HG02623 (cell line): ENCODE measurements at regions not wholly inside any gene's neighbourhood (a gene's known extent, or its start where the extent isn't known, plus 50 kb on each side); places are given as distances from the start of the nearest gene placed in this dataset.

ENCODE experiments used
- ATAC-seq: cut with Tn5 transposase; IDR thresholded peaks from one replicate; pipeline ENCODE4 v1.9.1; 2021; ENCODE audit warnings: moderate library complexity; ENCODE audit not compliant: unreplicated experiment

GRCh38 chr6:84467296-84467695 is 239.9 kb upstream of the CEP162 start:
- no peak for ATAC-seq

GRCh38 chr6:84466511-84466910 is 239.1 kb upstream of the CEP162 start:
- no peak for ATAC-seq

- ATAC-seq = no peak
These were observed 237.0 kb upstream of the CEP162 start for GRCh38 chr6:84464471-84464870.

GRCh38 chr6:84462698-84463097 is 235.3 kb upstream of the CEP162 start:
- ATAC-seq = no peak

GRCh38 chr6:84461461-84461860 is 234.0 kb upstream of the CEP162 start:
- ATAC-seq = no peak

GRCh38 chr6:84460491-84460890 is 233.0 kb upstream of the CEP162 start:
- no peak for ATAC-seq

GRCh38 chr6:84459401-84459800 is 232.0 kb upstream of the CEP162 start:
- ATAC-seq = no peak

GRCh38 chr6:84458271-84458670 is 230.8 kb upstream of the CEP162 start:
- no peak for ATAC-seq

- ATAC-seq = no peak
These were observed 229.8 kb upstream of the CEP162 start for GRCh38 chr6:84457276-84457675.

- ATAC-seq = no peak
These were observed 229.4 kb upstream of the CEP162 start for GRCh38 chr6:84456803-84457202.

- ATAC-seq = no peak
These were observed 228.1 kb upstream of the CEP162 start for GRCh38 chr6:84455511-84456029.

- ATAC-seq = no peak
These were observed 226.1 kb upstream of the CEP162 start for GRCh38 chr6:84453499-84453898.

GRCh38 chr6:84450018-84450417 is 222.6 kb upstream of the CEP162 start:
- no peak for ATAC-seq

- ATAC-seq = no peak
These were observed 221.8 kb upstream of the CEP162 start for GRCh38 chr6:84449220-84449619.

GRCh38 chr6:84448331-84448730 is 220.9 kb upstream of the CEP162 start:
- no peak for ATAC-seq

GRCh38 chr6:84447651-84448050 is 220.2 kb upstream of the CEP162 start:
- no peak for ATAC-seq

GRCh38 chr6:84445068-84445467 is 217.6 kb upstream of the CEP162 start:
- ATAC-seq = no peak

GRCh38 chr6:84442208-84442607 is 214.8 kb upstream of the CEP162 start:
- no peak for ATAC-seq

GRCh38 chr6:84441456-84441855 is 214.0 kb upstream of the CEP162 start:
- no peak for ATAC-seq

GRCh38 chr6:84434550-84434949 is 207.1 kb upstream of the CEP162 start:
- no peak for ATAC-seq

GRCh38 chr6:84432619-84433018 is 205.2 kb upstream of the CEP162 start:
- no peak for ATAC-seq

GRCh38 chr6:84428300-84428907 is 201.0 kb upstream of the CEP162 start:
- peak; percentile 72 for ATAC-seq
